HG03095 (cell line): ENCODE measurements at regions not wholly inside any gene's neighbourhood (a gene's known extent, or its start where the extent isn't known, plus 50 kb on each side); places are given as distances from the start of the nearest gene placed in this dataset.
"Not testable (repeated sequence)": the region's sequence is repeated elsewhere in the genome, so short reads cannot be mapped to it uniquely, and the experiment has no call there.

ENCODE experiments used
- ATAC-seq: cut with Tn5 transposase; IDR thresholded peaks from one replicate; pipeline ENCODE4 v1.9.1; 2021; ENCODE audit warnings: moderate library complexity; ENCODE audit not compliant: unreplicated experiment

- ATAC-seq: no peak
These were observed 87.1 kb downstream of the RTP5 start for GRCh38 chr2:241956521-241957110.

- ATAC-seq: no peak
These were observed 87.7 kb downstream of the RTP5 start for GRCh38 chr2:241957276-241957675.

- no peak for ATAC-seq
These were observed 89.5 kb downstream of the RTP5 start for GRCh38 chr2:241958818-241959545.

GRCh38 chr2:241959751-241960269 lies 90.3 kb downstream of the RTP5 start:
- no peak for ATAC-seq

- no peak for ATAC-seq
These were observed 91.9 kb downstream of the RTP5 start for GRCh38 chr2:241961454-241961853.

GRCh38 chr2:241964133-241964532 lies 94.6 kb downstream of the RTP5 start:
- ATAC-seq: no peak

GRCh38 chr2:241965931-241966412 lies 96.4 kb downstream of the RTP5 start:
- ATAC-seq: peak; percentile 78

- ATAC-seq: no peak
These were observed 97.3 kb downstream of the RTP5 start for GRCh38 chr2:241966647-241967466.

- ATAC-seq: no peak
These were observed 98.1 kb downstream of the RTP5 start for GRCh38 chr2:241967467-241968144.

GRCh38 chr2:241968417-241968816 lies 98.9 kb downstream of the RTP5 start:
- no peak for ATAC-seq

- not testable (repeated sequence) for ATAC-seq
These were observed 99.7 kb downstream of the RTP5 start for GRCh38 chr2:241969182-241969581.

GRCh38 chr2:241970716-241971115 lies 101.2 kb downstream of the RTP5 start:
- ATAC-seq: no peak

- ATAC-seq: no peak
These were observed 104.6 kb downstream of the RTP5 start for GRCh38 chr2:241974096-241974495.

- ATAC-seq: no peak
These were observed 105.5 kb downstream of the RTP5 start for GRCh38 chr2:241974851-241975592.

GRCh38 chr2:241975593-241976284 lies 106.2 kb downstream of the RTP5 start:
- ATAC-seq: no peak

- ATAC-seq: no peak
These were observed 106.8 kb downstream of the RTP5 start for GRCh38 chr2:241976296-241976695.

GRCh38 chr2:241977557-241978300 lies 108.2 kb downstream of the RTP5 start:
- ATAC-seq: no peak

- no peak for ATAC-seq
These were observed 109.1 kb downstream of the RTP5 start for GRCh38 chr2:241978670-241979069.

GRCh38 chr2:241980193-241980592 lies 110.7 kb downstream of the RTP5 start:
- ATAC-seq: no peak
